HG02870 (cell line): ENCODE measurements at regions not wholly inside any gene's neighbourhood (a gene's known extent, or its start where the extent isn't known, plus 50 kb on each side); places are given as distances from the start of the nearest gene placed in this dataset.
"Not testable (repeated sequence)": the region's sequence is repeated elsewhere in the genome, so short reads cannot be mapped to it uniquely, and the experiment has no call there.

Experiments used
- ATAC-seq: cut with Tn5 transposase; IDR thresholded peaks from one replicate; pipeline ENCODE4 v1.9.1; 2021; ENCODE audit warnings: mild to moderate bottlenecking, moderate library complexity; ENCODE audit not compliant: unreplicated experiment

GRCh38 chr9:106772523-106773290 lies 90.3 kb upstream of the ZNF462 start:
- no peak for ATAC-seq

- no peak for ATAC-seq
These were observed 89.2 kb upstream of the ZNF462 start for GRCh38 chr9:106773750-106774149.

- ATAC-seq: no peak
These were observed 87.0 kb upstream of the ZNF462 start for GRCh38 chr9:106775960-106776359.

GRCh38 chr9:106779796-106780195 lies 83.2 kb upstream of the ZNF462 start:
- ATAC-seq: no peak

GRCh38 chr9:106783121-106783520 lies 79.8 kb upstream of the ZNF462 start:
- no peak for ATAC-seq

GRCh38 chr9:106784076-106784475 lies 78.9 kb upstream of the ZNF462 start:
- no peak for ATAC-seq

GRCh38 chr9:106785200-106785599 lies 77.8 kb upstream of the ZNF462 start:
- ATAC-seq: no peak

GRCh38 chr9:106788021-106788420 lies 74.9 kb upstream of the ZNF462 start:
- not testable (repeated sequence) for ATAC-seq

GRCh38 chr9:106795031-106795430 lies 67.9 kb upstream of the ZNF462 start:
- ATAC-seq: no peak

- ATAC-seq: no peak
These were observed 66.2 kb upstream of the ZNF462 start for GRCh38 chr9:106796771-106797170.

GRCh38 chr9:106797299-106797698 lies 65.7 kb upstream of the ZNF462 start:
- no peak for ATAC-seq

- ATAC-seq: no peak
These were observed 64.8 kb upstream of the ZNF462 start for GRCh38 chr9:106798016-106798799.

- ATAC-seq: no peak
These were observed 63.8 kb upstream of the ZNF462 start for GRCh38 chr9:106799152-106799551.

- no peak for ATAC-seq
These were observed 62.2 kb upstream of the ZNF462 start for GRCh38 chr9:106800701-106801270.

GRCh38 chr9:106801816-106802215 lies 61.1 kb upstream of the ZNF462 start:
- ATAC-seq: no peak
